ENCODE measurements at regions not wholly inside any gene's neighbourhood (a gene's known extent, or its start where the extent isn't known, plus 50 kb on each side); places are given as distances from the start of the nearest gene placed in this dataset.

- no peak overlapping the region for H3K27ac ChIP-seq
- TF ChIP-seq, protein P1, sequence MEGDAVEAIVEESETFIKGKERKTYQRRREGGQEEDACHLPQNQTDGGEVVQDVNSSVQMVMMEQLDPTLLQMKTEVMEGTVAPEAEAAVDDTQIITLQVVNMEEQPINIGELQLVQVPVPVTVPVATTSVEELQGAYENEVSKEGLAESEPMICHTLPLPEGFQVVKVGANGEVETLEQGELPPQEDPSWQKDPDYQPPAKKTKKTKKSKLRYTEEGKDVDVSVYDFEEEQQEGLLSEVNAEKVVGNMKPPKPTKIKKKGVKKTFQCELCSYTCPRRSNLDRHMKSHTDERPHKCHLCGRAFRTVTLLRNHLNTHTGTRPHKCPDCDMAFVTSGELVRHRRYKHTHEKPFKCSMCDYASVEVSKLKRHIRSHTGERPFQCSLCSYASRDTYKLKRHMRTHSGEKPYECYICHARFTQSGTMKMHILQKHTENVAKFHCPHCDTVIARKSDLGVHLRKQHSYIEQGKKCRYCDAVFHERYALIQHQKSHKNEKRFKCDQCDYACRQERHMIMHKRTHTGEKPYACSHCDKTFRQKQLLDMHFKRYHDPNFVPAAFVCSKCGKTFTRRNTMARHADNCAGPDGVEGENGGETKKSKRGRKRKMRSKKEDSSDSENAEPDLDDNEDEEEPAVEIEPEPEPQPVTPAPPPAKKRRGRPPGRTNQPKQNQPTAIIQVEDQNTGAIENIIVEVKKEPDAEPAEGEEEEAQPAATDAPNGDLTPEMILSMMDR (conservative IDR thresholded peaks at IDR 0.05; ENCODE audit: low read depth), result no peak
- CTCF ChIA-PET, result no interaction called here
- no peak for DNase-seq (ENCODE audit: low spot score)
- POLR2A ChIA-PET (ENCODE audit: low non-redundant PET), result no interaction called here
Observed at GRCh38 chr2:18186816-18187613, 308.5 kb downstream of the KCNS3 start.

DNA sequence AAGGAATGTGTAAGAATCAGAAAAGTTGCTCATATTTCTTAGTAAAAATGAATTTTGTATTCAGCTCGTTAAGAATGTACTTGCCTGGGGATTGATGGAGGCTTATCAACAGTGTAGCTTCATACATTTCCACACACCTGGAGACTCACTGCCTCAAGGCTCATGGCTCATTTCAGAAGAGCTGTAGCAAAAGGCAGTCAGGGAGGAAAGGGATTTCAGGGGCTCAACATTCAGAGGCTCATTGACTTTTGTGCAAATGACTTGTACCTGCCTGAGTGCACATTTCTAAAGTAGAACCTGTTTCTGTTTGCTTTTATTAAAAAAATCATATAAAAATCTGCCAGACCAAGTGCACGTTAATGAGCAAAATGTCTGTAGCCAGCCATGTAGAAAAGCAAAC lies 304.4 kb downstream of the KCNS3 start:
- H3K27ac ChIP-seq, result no peak overlapping the region
- POLR2A ChIA-PET (ENCODE audit: low non-redundant PET), result no interaction called here
- TF ChIP-seq, protein P1 (conservative IDR thresholded peaks at IDR 0.05; ENCODE audit: low read depth), result no peak
- CTCF ChIA-PET, result interaction anchor here (0.6 to 0.7 kb wide), 2 partner anchors 35 to 207 kb away, joined by 3 read pairs; no protein-coding TSS in a partner anchor
- no peak for DNase-seq (ENCODE audit: low spot score)

DNA sequence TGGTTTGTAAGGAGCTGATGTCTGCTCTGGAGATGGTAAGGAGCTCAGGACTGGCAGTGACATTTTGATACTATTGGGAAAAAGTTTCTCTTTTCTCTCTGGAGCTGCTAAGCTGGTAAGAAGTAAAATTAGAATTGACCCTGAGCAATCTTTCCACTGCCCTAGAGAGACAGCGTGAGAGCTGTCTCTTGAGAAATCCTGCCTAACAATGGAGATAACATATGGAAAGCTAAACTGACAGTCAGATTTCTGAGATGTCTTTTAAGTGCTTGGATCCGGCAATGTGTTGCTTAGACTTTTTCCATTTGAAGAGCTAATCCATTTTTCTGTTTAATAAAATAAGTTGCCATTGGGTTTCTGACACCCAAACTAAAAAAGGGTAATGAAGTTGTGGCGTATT lies 302.4 kb downstream of the KCNS3 start:
- TF ChIP-seq, protein P1 (conservative IDR thresholded peaks at IDR 0.05; ENCODE audit: low read depth), result no peak
- CTCF ChIA-PET, result interaction anchor here (0.6 to 0.7 kb wide), 3 partner anchors 10 to 270 kb away, joined by 4 to 5 read pairs (median 4); no protein-coding TSS in a partner anchor
- no peak overlapping the region for H3K27ac ChIP-seq
- POLR2A ChIA-PET (ENCODE audit: low non-redundant PET), result no interaction called here
- no peak for DNase-seq (ENCODE audit: low spot score)

DNA sequence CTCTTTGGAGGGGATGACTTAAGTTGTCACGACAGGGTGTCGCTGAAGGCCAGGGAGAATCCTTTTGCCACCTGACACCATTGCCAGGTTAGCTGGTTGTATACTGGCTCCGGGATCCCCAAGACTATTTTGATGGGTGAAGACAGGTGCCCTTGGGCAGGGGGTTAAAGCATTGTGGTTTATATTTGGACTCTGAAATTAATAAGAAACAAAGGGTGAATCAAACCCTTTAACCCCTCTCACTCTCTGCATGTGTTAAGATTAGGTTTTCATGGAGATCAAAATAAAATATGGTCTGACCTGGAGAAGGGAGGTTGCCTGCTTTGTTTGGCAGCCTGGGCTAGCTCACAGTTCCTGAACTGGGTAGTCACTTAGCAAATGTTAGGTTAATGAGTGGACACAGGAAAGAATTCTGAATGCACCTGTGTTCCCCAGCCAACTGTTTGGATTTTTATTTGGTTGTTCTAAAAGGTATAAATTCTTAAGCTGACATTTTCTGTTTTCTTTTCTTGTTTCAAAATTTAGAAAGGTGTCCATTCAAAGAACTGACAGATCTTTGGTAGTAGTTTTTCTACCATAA lies 301.7 kb downstream of the KCNS3 start:
- CTCF ChIA-PET, result no interaction called here
- TF ChIP-seq, protein P1 (conservative IDR thresholded peaks at IDR 0.05; ENCODE audit: low read depth), result no peak

GRCh38 chr2:18178736-18179349 lies 300.4 kb downstream of the KCNS3 start:
- ChIA-PET POLR2A (ENCODE audit: low non-redundant PET) (no interaction called here), CTCF (interaction anchor here (0.6 to 1.0 kb wide), 7 partner anchors 10 to 993 kb away, joined by 3 to 4 read pairs (median 3); no protein-coding TSS in a partner anchor)
- H3K27ac ChIP-seq, result no peak overlapping the region
- DNase-seq (ENCODE audit: low spot score), result peak; percentile 41
- TF ChIP-seq, protein P1 (conservative IDR thresholded peaks at IDR 0.05; ENCODE audit: low read depth), result peak; percentile 66

More for the DNA sequence above, 301.7 kb downstream of the KCNS3 start:
- no peak overlapping the region for H3K27ac ChIP-seq
- POLR2A ChIA-PET (ENCODE audit: low non-redundant PET), result no interaction called here
- no peak for DNase-seq (ENCODE audit: low spot score)

DNA sequence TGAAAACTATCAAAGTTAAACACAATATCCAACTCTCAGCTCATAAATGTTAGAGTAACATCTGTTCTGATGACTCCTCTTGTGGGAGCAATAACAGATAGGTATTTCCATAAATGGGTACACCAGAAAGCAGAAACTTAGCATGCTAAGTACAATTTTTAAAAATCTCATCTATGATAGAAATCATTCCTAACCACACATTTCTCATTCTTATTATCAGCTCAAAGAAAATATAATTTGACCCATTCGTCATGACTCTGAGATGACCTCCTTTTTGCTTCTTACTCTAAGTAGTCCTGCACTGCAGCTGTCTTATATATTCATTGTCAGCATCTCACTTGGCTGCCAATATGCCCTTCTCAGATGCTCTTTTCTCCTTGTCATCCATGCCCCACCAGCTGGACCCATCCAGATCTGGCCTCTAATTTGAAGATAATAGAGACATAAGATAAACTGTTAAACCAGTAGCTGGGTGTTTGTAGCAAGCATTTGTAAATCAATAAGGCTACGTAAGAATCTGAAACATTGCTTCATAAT lies 298.3 kb downstream of the KCNS3 start:
- ChIA-PET CTCF (interaction anchor here (0.7 kb wide), 1 partner anchor 208 kb away, joined by 3 read pairs; no protein-coding TSS in a partner anchor), POLR2A (ENCODE audit: low non-redundant PET) (no interaction called here)
- TF ChIP-seq, protein P1 (conservative IDR thresholded peaks at IDR 0.05; ENCODE audit: low read depth), result no peak
- DNase-seq (ENCODE audit: low spot score), result no peak
- H3K27ac ChIP-seq, result no peak overlapping the region
